ENCODE measurements at regions not wholly inside any gene's neighbourhood (a gene's known extent, or its start where the extent isn't known, plus 50 kb on each side); places are given as distances from the start of the nearest gene placed in this dataset.
A peak's percentile ranks its signal among the peaks of the same experiment; 100 is the strongest.

- no peak for FAIRE-seq
Observed at GRCh38 chr9:79107911-79108676, 463.7 kb upstream of the TLE4 start.

DNA sequence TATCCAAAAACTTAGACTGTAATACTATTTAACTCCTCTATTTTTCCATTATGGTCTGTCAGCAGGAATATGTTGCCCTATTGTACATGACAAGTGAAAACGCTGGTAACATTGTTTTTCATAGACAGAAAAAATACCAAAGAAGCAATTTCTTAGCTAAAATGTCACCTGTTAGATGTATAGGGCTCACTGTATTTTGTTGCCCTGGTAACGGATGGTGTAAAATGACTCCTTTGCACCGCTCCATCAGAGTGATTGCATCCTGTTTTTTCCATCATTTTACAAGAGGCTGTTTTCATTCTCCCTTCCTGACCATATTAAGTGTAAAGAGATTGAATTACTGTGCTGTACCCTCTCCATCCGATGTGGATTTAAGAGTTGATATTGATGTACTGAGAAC lies 460.1 kb upstream of the TLE4 start:
- no peak for FAIRE-seq

DNA sequence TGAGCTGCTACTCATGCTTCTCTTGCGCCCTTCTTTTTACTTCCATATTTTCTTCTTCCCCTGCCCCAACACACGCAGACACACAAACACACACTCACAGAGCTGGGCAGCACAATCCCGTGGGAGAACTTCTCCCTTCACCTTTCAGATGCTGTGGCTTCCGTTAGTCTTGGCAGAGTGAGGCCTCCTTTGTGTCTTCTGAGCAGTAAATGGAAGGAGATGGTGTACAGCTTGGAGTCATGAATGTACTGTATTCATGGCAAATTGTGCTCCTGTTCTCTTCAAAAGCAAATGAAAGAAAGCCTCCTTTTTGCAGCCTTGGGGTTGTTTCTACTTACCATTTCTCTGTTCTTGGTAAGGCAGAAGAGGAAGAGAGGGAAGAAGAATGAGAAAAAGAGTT lies 456.6 kb upstream of the TLE4 start:
- FAIRE-seq: no peak

DNA sequence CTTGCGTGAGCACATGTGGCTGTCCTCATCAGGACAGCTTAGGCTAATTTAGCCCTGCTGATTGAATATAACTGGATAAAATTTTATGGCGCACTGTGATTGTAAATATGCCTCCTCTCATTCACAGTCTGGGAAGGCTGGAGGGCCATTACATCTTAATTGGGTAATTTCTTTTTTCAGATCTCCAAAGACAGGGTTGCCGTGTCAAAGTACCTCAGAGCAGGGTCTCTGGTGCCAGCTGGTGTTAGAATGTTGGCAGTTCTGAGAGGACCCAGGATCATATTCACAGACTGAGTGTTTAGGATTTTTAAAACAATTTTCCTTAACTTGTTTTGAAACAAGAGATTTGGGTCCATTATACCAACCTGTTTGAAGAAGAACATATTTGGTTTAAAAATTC lies 455.7 kb upstream of the TLE4 start:
- no peak for FAIRE-seq

GRCh38 chr9:79116709-79117108 lies 455.1 kb upstream of the TLE4 start:
- no peak for FAIRE-seq

- FAIRE-seq: no peak
Observed at GRCh38 chr9:79120533-79120932, 451.2 kb upstream of the TLE4 start.

GRCh38 chr9:79120941-79121340 lies 450.8 kb upstream of the TLE4 start:
- no peak for FAIRE-seq

- no peak for FAIRE-seq
Observed at GRCh38 chr9:79123415-79123814, 448.4 kb upstream of the TLE4 start.

GRCh38 chr9:79127661-79128060 lies 444.1 kb upstream of the TLE4 start:
- FAIRE-seq: no peak

DNA sequence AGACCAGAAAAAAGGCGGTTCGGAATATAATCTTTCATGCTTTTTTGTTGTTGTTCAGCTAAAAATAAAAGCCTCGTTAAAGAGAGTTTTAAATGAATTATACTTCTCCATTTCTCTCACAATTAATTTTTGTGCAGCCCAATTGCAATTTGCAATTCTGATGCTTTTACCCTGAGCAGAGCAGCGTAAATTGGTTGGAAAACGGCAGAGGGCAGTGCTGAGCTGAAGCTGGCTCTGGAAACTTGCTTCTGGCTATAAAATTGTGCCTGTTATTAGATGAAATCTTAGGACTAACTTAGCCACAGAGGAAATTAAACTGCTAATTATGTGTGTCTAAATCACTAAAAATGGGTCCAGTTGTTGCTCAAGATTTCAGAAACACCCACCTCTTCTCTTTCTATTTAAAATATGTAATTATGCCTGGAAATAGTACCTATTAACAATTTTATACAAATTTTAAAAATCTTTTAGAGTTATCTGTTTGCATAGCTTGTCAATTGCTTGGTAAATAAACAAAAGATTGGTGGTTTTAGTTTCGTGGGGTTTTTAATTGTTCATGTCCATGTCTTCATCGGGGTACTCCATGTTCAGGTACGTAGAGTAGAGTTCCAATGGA lies 441.8 kb upstream of the TLE4 start:
- FAIRE-seq: peak; percentile 92

GRCh38 chr9:79131246-79131774 lies 440.5 kb upstream of the TLE4 start:
- no peak for FAIRE-seq

- no peak for FAIRE-seq
Observed at GRCh38 chr9:79131824-79132377, 439.9 kb upstream of the TLE4 start.

- FAIRE-seq: no peak
Observed at GRCh38 chr9:79134654-79135053, 437.1 kb upstream of the TLE4 start.

DNA sequence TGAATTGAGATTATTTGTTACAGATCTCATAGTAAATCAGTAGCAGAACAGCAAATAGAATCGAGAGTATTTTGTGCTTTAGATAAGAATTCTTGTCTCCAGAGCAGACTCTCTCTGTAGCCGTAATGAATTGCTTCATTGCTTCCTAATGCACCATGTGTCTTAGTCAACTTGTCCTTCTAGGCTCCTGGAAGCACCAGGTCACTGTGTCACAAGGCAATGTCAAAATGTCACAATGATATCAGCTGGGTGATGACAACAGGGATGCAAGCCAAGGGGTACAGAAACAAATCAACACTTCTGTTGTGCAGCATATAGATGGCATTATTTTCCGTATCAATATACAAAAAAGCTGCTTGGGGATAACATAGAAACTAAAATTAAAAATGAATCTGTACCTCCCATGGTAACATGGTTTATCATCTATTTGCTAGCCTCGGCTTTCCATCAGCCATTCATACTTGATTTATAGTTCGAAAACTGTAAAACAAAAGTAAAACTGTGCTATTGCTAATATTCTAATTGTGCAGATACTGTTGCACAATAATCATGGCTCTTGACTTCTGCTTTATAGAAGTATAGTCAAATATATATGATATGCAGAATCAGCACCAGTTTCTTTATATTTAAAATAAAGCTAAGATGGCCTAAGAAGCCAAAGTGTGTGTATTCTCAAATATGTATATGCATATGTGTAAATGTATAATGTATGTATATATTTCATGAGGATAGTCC lies 435.9 kb upstream of the TLE4 start:
- FAIRE-seq: no peak

GRCh38 chr9:79140751-79141150 lies 431.0 kb upstream of the TLE4 start:
- no peak for FAIRE-seq

GRCh38 chr9:79143211-79143610 lies 428.6 kb upstream of the TLE4 start:
- no peak for FAIRE-seq

DNA sequence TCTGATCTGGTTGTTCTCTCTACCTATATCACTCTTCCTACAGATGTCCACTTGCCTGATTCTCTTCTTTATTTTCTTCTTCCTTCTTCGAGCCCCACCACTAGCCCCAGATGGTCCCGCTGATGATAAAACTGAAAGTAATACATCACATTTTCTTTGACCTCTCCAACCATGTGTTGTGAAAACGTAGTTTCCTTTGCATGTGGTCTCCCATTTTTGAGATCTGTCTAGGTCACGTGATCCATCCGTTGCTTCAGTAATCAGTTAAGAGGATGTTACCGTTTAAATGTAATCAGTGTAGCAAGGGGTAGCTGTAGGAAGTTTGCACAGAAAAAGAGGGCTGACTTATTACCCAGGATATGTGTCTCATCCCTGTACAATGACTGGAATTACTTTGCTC lies 426.3 kb upstream of the TLE4 start:
- FAIRE-seq: no peak

DNA sequence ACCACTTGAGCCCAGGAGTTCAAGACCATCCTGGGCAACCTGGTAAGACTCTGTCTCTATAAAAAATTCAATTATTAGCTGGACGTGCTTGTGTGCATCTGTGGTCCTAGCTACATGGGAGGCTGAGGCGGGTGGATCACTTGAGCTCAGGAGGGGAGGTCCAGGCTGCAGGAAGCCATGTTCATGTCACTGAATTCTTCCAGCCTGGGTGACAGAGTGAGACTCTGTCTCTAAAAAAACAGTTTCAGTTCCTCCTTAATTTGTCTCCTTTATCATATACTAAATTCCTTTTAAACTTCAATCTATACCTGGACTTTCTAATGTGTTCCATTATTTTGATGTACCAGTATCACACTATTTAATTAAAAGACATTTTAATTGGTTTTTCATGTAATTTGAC lies 422.2 kb upstream of the TLE4 start:
- FAIRE-seq: no peak

DNA sequence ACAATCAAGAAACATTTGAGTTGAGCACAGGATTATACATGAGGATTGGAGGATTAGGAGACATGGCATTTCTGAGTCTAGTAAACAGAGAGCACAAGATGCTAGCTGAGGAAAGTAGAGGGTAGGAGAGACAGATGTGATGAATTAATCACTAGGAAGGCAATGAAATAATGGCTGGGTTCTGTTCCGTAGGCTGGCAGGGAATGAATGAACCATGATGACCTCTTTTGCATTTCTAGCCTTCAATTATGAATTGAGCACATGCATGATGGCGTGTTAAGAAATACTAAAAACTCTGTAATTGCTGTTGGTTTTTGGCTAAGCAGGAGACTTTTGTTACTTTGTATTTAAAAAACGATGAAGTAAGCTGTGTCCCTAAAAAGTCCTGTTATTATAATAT lies 420.0 kb upstream of the TLE4 start:
- FAIRE-seq: no peak

GRCh38 chr9:79152306-79152705 lies 419.5 kb upstream of the TLE4 start:
- no peak for FAIRE-seq

- no peak for FAIRE-seq
Observed at GRCh38 chr9:79154806-79155205, 417.0 kb upstream of the TLE4 start.

GRCh38 chr9:79155308-79155707 lies 416.5 kb upstream of the TLE4 start:
- FAIRE-seq: no peak

- no peak for FAIRE-seq
Observed at GRCh38 chr9:79163544-79163943, 408.2 kb upstream of the TLE4 start.

Data from endometrium (tissue), 2 donors.